ENCODE measurements at regions not wholly inside any gene's neighbourhood (a gene's known extent, or its start where the extent isn't known, plus 50 kb on each side); places are given as distances from the start of the nearest gene placed in this dataset.

DNA sequence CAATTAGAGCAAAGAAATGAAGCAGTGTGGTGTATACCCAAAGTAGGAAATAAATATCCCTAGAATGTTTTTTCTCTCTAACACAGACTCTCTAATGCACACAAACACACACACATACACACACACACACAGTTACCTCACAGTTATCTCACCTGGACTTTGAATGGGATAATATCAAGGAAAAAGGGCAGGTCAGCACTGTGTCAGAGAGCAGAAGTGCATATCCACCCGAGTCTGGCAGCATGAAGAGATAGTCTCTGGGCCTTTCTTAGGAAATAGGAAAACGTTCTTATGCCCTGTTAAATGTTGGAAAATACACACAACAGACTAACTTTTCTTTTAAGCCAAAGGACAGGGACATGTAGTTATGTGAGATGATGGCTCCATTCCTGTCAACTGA lies 162.0 kb downstream of the COL6A3 start:
- no peak for DNase-seq

DNA sequence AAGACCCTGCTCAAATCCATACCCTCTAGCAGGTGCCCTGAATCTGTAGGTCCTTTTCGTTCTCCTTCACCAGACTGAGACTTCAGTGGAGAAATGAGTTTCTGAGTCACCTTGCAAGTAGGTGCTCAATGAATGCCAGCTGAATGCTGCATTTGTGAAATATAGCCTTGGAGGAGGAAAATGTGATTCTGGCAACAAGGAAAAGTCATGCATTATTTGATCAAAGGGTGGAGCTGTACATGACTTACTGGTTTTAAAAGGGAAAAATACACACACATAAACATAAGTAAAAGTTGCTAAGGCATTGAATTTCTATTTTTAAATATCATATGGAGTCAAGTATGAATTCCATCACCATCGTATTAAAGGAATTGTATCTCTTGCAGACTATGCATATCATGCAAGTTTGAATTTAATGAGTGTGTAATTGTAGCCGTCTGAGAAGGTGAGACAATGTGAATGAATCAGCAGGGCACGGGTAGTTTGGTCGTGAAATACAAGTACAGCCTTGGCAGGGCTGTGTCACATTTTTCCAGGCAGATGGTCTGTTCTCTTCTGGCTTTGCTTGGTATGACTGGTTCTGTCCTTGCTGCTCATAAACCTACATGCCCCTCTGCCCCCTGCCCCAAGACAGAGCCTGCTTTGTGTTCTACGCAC lies 160.8 kb downstream of the COL6A3 start:
- DNase-seq, result no peak

DNA sequence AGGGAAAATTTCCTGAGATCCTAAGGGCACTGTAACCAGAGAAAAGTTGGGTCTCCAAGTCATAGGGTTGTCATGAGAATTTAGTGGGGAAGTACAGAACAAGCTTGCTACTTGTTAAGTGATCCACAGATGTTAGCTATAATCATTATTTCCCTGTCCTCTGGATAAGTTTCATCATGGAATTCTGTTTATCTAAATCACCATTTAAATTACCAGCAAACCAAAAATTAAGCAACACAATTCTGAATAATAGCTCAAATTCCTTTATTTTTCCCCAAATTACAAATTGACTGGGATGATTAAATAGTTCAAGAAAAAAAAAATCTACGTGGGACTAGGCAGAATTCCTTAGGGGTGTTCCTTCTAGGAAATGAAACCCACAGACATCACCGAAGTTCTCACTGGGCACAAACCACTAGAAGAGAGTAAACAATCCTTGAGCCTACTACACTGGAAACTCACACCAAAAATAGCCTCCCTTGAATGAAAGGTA lies 159.5 kb downstream of the COL6A3 start:
- no peak for DNase-seq

DNA sequence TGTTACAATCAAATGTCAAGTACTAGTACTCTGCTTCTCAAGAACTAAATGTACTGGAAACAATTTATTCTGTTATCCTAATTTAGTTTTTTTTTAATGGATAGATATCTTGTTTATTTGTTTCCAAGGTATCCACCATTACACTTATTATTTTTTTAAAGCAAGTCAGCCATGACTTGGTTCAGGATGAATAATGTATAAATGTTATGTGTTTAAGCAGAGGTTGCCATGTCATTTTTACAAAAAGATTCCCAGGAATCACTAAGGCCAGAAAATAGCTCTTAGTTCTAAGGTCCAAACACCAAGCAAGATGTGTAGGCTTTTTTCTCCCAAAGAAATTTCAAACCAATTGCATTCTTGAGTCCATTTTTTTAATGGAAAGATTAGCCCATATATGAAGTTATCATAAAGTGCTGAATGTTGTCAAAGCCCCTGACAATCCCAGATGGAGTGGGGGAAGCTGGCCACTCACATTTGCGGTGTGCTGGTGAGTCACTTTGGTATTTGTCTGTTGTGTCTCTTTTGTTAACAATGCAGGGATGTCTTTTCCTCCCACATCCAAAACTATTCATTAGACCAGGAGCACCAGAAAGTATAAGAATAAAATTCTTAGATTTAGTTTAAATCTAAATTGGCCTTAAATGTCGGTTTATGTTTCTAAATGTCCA lies 158.9 kb downstream of the COL6A3 start:
- no peak for DNase-seq

DNA sequence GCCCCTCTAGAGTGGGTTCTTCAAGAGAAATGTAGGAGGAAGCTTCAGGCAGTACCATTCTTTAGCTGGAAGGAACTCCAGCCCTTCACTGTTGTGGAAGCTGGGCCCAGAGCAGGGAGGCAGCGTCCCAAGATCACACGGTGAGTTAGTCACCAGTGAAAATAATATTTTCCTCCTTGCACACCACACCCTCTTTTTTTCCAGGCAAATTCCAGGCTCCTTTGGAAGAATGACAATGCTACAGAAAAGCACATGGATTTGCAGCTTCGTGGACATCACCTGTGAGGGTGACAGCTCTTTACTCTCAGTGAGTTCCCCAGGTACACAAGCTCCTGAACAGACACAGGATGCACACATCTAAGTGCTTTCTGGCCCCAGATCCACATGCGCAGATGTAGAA lies 157.1 kb downstream of the COL6A3 start:
- DNase-seq, result no peak

DNA sequence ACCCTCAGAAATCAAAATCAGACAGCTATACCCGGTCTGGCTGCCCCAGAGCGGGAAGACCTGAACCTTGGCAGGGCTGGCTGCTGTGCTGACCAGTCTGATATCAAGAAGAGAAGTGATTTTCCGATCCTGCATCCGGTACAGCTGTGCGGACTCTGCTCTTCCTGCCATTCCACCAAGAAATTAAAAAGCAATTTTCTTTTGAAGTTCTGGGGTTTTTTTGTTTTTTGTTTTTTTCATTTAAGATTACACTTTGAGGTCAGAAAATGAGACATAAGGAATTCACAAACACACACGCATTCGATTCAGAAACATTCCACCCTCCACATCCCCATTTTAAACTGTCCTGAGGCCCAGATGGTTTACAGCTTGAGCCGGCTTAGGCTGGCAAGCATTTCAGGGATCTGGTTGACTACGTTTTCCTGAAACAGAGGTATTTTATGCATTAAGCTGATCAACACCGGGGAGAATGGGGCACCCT lies 156.5 kb downstream of the COL6A3 start:
- no peak for DNase-seq

DNA sequence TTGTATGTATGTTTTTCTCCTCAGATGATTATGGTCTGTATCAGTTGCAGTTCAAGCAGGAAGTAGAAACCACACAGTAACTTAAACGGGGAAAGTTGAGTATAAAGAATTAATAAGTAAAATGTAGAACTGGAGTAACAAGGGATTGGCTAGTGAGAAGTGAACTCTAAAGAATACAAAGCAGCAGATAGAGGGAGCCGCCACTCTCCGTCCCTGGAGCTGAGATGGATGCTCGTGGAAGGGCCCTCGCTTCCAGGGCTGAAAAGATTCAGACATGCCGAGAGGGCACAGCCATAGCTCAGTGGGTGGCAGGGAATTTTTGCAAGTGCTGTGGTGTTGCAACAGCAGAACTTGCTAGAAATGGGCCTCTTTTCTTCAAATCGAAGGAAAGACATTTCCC lies 155.8 kb downstream of the COL6A3 start:
- DNase-seq, result no peak

DNA sequence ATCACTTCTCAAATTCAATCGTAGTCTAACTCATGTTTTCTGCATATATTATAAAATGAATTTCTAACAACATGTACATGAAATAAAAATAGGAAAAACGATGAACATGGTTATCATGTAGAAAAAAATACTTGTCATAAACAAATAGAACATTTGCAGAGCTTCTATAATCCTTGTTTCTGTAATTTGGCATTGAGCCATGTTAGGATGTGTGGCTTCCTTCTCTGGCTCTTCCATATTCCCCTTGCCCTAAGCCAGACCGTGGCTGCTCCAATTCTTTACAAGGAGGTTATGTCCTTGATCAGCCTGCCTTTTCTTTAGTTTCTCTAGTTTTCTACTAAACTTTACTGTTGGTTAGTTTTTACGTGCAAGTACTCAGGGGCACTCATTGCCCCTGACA lies 155.3 kb downstream of the COL6A3 start:
- DNase-seq, result no peak

DNA sequence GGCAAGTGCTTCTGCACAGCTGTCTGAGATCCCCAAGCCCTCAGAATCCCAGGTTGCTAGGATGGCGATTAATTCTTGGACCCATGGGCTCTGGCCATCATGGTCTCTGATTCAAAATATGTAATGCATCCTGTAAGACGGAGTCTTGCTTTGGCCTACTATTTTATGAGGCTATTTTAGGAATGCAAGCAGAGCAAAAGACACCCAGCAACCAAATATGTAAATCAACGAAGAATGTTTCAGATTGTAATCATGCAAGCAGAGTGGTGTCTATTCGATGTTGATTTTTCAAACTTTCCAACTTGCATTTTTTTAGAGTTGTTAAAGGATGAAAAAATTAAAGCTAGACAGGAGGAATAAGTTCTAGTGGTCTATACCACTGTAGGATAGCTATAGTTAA lies 154.8 kb downstream of the COL6A3 start:
- no peak for DNase-seq

DNA sequence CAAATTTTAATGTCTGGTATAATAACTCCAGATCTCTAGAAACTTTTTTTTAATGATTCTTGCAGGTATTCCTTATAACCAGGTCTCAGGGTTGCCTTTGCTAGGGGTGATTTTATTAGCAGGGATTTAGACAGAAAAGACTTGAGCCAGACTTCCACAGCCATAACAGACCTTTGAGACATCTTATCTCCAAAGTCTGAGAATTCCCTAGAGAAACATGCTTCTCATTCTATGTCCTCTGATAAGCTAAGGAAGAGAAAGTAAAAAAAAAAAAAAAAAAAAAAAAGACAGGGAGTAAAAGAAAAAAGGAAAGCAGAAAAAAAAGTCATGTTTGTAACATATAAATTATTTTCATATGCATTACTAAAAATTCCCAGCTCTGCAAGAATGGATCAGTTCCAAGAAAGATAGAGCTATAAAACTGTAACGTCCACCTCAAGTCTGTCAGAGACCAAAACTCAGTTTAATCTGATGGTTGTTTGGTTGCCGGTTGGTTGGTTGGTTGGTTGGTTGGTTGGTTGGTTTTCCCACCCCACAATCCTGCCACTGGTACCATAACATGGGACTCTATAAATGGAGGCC lies 153.8 kb downstream of the COL6A3 start:
- DNase-seq, result no peak

DNA sequence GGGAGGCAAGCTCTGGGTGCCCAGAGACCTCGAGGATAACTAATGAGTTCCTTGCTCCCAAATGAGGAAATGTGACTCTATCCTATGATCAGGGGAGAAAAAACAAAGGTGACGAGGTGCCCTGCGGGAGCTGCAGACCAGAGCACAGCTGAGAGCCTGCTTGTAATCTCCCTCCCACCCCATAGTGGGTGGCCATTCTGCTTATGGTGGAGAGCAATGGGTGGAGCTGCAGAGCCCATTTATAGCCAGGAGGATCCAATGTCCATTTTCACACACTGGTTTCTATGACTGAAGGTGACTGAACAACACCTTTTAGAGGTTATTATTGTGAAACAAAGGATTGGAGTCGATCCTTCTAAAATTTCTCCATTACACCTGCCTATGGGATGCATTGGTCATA lies 153.3 kb downstream of the COL6A3 start:
- no peak for DNase-seq

DNA sequence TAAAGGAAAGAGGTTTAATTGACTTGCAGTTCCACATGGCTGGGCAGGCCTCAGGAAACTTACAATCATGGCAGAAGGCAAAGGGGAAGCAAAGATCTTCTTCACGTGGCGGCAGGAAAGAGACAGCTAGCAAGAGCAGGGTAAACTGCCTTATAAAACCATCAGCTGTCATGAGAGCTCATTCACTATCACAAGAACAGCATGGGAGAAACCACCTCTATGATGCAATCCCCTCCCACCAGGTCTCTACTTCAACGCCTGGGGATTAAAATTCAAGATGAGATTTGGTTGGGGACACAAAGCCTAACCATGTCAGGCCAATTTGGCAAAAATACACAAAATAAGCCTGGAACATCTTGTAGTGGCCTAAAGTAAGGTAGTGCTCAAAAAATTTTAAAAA lies 152.6 kb downstream of the COL6A3 start:
- no peak for DNase-seq

DNA sequence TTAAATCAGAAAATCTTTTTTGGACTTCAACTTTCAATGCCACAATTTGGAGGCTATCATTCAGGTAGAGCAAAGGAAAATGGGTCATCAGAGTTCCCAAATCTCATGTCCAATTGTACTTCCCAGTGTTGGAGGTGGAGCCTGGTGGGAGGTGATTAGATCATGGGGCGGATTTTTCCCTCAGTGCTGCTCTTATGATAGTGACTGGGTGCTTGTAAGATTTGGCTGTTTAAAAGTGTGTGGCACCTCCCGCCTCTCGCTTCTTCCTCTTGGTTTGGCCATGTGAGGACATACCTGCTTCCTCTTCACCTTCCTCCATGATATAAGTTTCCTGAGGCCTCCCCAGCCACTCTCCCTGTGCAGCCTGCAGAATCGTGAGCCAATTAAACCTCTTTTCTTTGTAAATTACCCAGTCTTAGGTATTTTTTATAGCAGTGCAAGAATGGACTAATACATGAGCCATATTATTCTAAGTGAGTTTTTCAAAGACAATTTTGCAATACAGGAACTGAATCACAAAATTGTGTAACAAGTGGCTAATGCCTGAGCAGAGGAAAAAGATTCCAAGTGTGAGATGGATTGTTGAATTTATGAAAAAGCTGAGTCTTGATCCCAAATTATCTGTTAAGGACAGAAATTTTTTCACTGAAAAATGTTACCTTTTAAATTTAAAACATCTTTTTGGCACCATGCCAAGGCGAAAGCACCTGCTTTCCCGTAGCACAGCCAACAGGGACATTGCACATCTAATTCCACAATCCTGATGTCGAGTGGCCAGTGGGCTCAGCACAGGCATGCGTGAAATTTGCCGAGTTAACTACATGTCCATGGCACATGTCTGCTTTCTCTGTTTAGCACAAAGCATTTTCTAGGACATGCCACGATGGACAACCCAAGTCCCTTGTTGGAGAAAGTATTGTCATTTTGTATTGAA lies 150.9 kb downstream of the COL6A3 start:
- DNase-seq, result no peak

DNA sequence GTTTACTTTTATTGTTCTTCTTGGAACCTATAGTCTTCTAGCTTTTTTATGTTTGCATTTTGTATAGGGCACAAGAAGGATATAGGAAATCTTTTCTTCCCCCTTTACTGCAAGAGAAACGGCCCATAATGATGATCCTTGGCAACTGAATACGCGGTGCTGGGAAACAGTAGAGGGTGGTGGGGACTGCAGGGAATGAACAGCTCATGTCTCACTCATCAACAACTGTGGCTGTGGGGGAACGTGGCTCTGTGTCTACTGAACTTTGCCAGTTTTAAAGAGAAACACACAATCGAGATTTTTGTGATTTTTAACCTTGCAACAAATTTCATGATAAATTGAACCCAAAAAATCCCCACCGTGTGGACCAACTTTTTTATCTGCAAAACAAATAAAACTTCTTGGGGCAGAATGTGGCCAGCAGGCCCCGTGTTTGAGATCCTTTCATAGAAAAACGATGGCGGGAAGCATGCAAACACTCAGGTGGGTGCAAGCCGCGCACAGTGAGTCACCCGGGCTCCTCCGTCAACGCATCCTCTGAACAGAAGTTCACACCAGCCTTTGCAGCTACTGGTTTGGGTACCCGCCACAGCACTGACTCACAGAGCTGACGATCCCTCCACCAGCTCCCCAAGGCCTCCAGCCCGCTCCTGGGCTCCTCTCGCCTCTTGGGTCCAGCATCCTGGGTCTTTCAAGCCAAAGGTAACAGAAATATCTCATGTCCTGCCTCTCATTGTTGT lies 149.3 kb downstream of the COL6A3 start:
- DNase-seq, result no peak

DNA sequence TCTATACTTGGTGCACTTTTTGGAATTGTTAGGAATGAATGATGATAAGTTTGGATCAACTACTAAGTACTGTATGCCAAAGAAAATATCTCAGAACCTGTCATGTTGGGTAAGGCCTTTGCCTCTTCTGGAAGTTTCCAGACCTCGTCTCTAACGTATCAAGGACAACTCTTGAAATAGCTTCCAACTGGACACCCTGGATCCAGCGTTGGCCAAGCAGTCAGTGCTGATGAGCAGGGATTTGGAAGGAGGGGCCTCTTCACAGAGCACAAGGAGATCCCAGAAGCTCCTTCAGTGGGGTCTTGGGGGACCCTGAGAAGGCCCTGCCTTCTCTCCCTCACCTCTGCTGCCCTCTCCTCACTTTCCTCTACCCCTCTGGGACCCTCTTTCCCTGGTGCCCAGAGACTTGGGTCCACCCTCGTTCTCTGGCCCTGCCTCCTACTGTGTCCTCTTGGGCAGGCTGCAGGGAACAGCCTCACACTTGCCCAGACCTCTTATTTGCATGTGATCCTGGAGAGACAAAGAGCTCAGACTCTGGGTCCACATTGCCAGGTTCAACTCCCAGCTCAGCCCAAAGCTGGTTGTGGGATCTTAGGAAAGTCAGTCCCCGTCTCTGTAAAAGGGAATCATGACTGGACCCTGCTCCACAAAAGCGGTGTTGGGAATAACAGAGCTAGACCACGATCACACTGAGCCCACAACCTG lies 145.8 kb downstream of the COL6A3 start:
- no peak for DNase-seq

DNA sequence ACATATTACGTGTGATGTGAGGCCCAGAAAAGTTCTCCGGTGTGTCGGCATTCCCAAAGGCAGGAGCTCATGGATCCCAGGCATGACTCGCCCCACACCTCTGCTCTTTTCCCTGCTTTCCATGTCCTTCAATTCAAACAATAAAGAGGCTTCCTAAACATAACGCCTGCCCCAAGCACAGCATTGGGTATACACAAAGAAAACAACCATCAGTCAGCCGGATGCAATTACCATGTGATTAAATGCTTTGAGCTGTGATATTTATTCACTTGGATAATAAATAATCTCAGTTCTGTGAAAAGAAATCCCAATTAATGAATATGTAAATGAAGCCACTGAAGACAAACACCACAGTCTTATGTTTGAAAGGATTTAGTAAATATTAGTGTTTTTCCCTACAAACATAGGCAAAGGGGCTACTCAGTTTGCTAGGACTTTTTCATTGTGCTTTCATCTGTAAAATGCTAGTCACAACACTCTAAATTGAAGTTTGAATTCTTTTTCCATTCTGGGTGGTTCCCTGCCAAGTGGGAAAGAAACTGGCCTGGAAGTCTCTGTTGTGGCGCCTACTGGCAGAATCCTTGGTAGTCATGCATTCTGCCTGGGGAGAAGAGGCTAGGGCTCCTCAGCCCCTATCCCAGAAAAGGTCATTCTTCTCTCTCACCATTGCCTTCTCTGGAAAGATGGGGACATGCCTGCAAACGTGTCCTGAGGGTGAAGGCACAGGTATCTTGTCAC lies 144.7 kb downstream of the COL6A3 start:
- no peak for DNase-seq

DNA sequence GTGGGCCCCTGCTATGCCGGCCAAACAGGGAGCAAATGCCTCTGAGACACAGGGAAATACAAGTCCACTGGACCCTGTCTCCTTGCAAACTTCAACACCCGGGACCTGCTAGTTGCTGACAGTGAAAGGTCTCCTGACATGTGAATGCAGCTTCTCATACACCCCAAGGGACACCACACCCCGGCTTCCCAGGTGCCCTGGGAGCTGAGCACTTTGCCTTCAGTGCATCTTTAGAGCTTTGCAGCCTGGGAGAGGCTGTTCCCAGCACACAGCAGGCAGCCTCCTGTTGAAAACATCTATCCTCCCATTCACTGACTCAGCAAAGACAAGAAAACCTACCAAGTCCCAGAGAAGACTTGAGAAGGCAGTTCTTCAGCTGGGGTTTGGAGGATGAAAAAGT lies 143.4 kb downstream of the COL6A3 start:
- no peak for DNase-seq

DNA sequence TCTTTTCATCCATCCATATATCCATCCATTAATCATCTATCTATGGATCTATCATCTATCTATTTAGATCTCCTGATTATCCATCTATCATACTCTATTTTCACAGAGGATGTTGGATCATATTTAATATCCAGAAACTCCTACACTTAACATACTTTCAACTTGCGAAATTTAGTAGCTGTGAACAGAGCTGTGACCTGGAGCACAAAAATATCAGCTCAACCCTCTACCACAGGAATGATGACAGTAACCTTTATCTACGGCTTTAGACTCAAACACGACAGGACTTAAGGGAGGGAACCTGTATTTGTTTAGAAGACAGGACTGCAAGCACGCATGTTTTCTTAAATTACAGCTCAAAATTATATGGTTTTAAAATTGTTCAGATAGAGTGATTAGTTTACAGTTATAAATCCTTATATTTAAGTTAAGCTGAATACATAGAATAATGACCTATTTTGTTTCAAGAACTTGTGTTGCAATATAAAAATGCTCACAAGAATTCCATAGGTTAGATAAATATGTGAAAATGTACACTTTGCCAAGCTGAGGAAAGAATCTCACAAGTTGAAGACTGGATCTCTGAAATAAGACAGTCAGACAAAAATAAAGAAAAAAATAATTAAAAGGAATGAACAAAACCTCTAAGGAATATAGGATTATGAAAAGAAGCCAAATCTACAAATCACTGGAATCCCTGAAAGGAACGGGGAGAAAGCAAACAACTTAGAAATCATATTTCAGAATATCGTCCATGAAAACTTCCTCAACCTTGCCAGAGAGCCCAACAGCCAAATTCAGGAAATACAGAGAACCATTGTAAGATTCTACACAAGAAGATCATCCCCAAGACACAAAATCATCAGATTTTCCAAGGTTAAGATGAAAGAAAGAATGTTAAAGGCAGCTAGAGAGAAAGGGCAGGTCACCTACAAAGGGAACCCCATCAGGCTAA lies 142.0 kb downstream of the COL6A3 start:
- no peak for DNase-seq

All from activated CD8-positive, alpha-beta memory T cell treated with anti-CD3 and anti-CD28 coated beads, Interleukin-2, amount 50 U/mL, for 48 hours (primary cell).